MM.1S (cell line): ENCODE measurements at regions not wholly inside any gene's neighbourhood (a gene's known extent, or its start where the extent isn't known, plus 50 kb on each side); places are given as distances from the start of the nearest gene placed in this dataset.

Experiments
- DNase-seq: peaks from one replicate; pipeline ENCODE4 v3.0.0-alpha.2; 2015
- H2AFZ ChIP-seq: fragments of 300-600 bp; sonication (generic); 2 replicates; pipeline ENCODE4 v1.6.0; 2016; ENCODE audit warnings: antibody characterized with exemption, low read length
- H3F3A ChIP-seq: fragments of 300-600 bp; sonication (generic); 2 replicates; pipeline ENCODE4 v1.6.1; 2016; ENCODE audit warnings: mild to moderate bottlenecking, antibody characterized with exemption, low read length, moderate library complexity, mixed read lengths; ENCODE audit not compliant: insufficient read depth
- H3K27ac ChIP-seq: fragments of 300-600 bp; sonication (generic); 2 replicates; pipeline ENCODE4 v1.5.1; 2016; ENCODE audit warnings: mild to moderate bottlenecking, low read length
- H3K27me3 ChIP-seq: fragments of 300-600 bp; sonication (generic); replicated peaks from 2 replicates; pipeline ENCODE4 v1.6.0; 2016; ENCODE audit warnings: low read length; ENCODE audit not compliant: insufficient read depth
- H3K36me3 ChIP-seq: fragments of 300-600 bp; sonication (generic); replicated peaks from 2 replicates; pipeline ENCODE4 v1.6.1; 2016; ENCODE audit warnings: mild to moderate bottlenecking, low read length, mixed read lengths; ENCODE audit not compliant: insufficient read depth
- H3K4me1 ChIP-seq: fragments of 300-600 bp; sonication (generic); 2 replicates; pipeline ENCODE4 v1.6.1; 2016; ENCODE audit warnings: low read length, mixed read lengths
- H3K4me2 ChIP-seq: fragments of 300-600 bp; sonication (generic); 2 replicates; pipeline ENCODE4 v1.6.0; 2016; ENCODE audit warnings: low read depth, low read length
- H3K4me3 ChIP-seq: fragments of 300-600 bp; sonication (generic); 2 replicates; pipeline ENCODE4 v1.5.1; 2016; ENCODE audit warnings: low read length, mixed read lengths
- H3K79me2 ChIP-seq: fragments of 300-600 bp; sonication (generic); 2 replicates; pipeline ENCODE4 v1.6.1; 2016; ENCODE audit warnings: mixed run types, low read length, mixed read lengths
- H3K9ac ChIP-seq: fragments of 300-600 bp; sonication (generic); 2 replicates; pipeline ENCODE4 v1.6.1; 2016; ENCODE audit warnings: low read length, mixed read lengths
- H3K9me2 ChIP-seq: fragments of 300-600 bp; sonication (generic); replicated peaks from 2 replicates; pipeline ENCODE4 v1.6.1; 2016; ENCODE audit warnings: mild to moderate bottlenecking, low read length, mixed read lengths; ENCODE audit not compliant: insufficient read depth
- H3K9me3 ChIP-seq: fragments of 300-600 bp; sonication (generic); replicated peaks from 2 replicates; pipeline ENCODE4 v1.6.1; 2016; ENCODE audit warnings: mild to moderate bottlenecking, low read length, mixed read lengths; ENCODE audit not compliant: insufficient read depth
- H4K20me1 ChIP-seq: fragments of 300-600 bp; sonication (generic); 2 replicates; pipeline ENCODE4 v1.6.1; 2016; ENCODE audit warnings: mild to moderate bottlenecking, low read length, moderate library complexity, mixed read lengths; ENCODE audit not compliant: insufficient read depth
- CTCF ChIP-seq: fragments of 300-600 bp; sonication (generic); IDR thresholded peaks from 2 replicates; pipeline ENCODE4 v1.5.1; 2016; ENCODE audit warnings: antibody characterized with exemption, low read length, mixed read lengths
- EZH2 ChIP-seq: fragments of 300-600 bp; sonication (generic); optimal IDR thresholded peaks from 2 replicates; pipeline ENCODE3; 2017; ENCODE audit warnings: low read depth, mild to moderate bottlenecking, antibody characterized with exemption, low read length, mixed read lengths
- EZH2phosphoT487 ChIP-seq: fragments of 300-600 bp; sonication (generic); IDR thresholded peaks from 2 replicates; pipeline ENCODE4 v1.6.1; 2018; ENCODE audit warnings: antibody characterized with exemption, low read length

- H3K79me2 ChIP-seq = no peaks in the 10 kb centered on the region
- DNase-seq = no peak
- H3K27me3 ChIP-seq = no peaks in the 10 kb centered on the region
- H3K4me3 ChIP-seq = no peak overlapping the region
- H3K9ac ChIP-seq = no peak overlapping the region
- no peaks in the 10 kb centered on the region for H3K36me3 ChIP-seq
- H3K4me2 ChIP-seq = no peak overlapping the region
- no peak overlapping the region for H3K27ac ChIP-seq
- no peaks in the 10 kb centered on the region for H3K9me3 ChIP-seq
- no peaks in the 10 kb centered on the region for H3F3A ChIP-seq
- no peaks in the 10 kb centered on the region for H4K20me1 ChIP-seq
- H2AFZ ChIP-seq = no peak overlapping the region
- no peaks in the 10 kb centered on the region for H3K4me1 ChIP-seq
- H3K9me2 ChIP-seq = no peaks in the 10 kb centered on the region
- TF ChIP-seq CTCF = no peak
- no peak for TF ChIP-seq EZH2
- no peak for TF ChIP-seq EZH2phosphoT487
These were observed 1284.1 kb upstream of the NXPH2 start for GRCh38 chr2:140064243-140064642.

GRCh38 chr2:140063356-140063755 lies 1283.2 kb upstream of the NXPH2 start:
- H3K36me3 ChIP-seq = no peaks in the 10 kb centered on the region
- no peak overlapping the region for H3K27ac ChIP-seq
- no peak overlapping the region for H2AFZ ChIP-seq
- DNase-seq = no peak
- H3K4me2 ChIP-seq = no peak overlapping the region
- no peaks in the 10 kb centered on the region for H3K4me1 ChIP-seq
- no peaks in the 10 kb centered on the region for H3K9me2 ChIP-seq
- no peak overlapping the region for H3K4me3 ChIP-seq
- no peak for TF ChIP-seq EZH2phosphoT487
- TF ChIP-seq EZH2 = no peak
- TF ChIP-seq CTCF = no peak
- H3K27me3 ChIP-seq = no peaks in the 10 kb centered on the region
- H3K9me3 ChIP-seq = no peaks in the 10 kb centered on the region
- no peaks in the 10 kb centered on the region for H3K79me2 ChIP-seq
- no peak overlapping the region for H3K9ac ChIP-seq
- H3F3A ChIP-seq = no peaks in the 10 kb centered on the region
- no peaks in the 10 kb centered on the region for H4K20me1 ChIP-seq

GRCh38 chr2:140061240-140061639 lies 1281.0 kb upstream of the NXPH2 start:
- no peak for TF ChIP-seq EZH2
- no peak for TF ChIP-seq EZH2phosphoT487
- TF ChIP-seq CTCF = no peak
- H3K9ac ChIP-seq = no peak overlapping the region
- H4K20me1 ChIP-seq = no peaks in the 10 kb centered on the region
- H3K4me3 ChIP-seq = no peak overlapping the region
- H3K9me2 ChIP-seq = no peaks in the 10 kb centered on the region
- DNase-seq = no peak
- no peak overlapping the region for H2AFZ ChIP-seq
- H3F3A ChIP-seq = no peaks in the 10 kb centered on the region
- H3K4me1 ChIP-seq = no peaks in the 10 kb centered on the region
- no peaks in the 10 kb centered on the region for H3K27me3 ChIP-seq
- no peak overlapping the region for H3K4me2 ChIP-seq
- H3K27ac ChIP-seq = no peak overlapping the region
- no peaks in the 10 kb centered on the region for H3K36me3 ChIP-seq
- no peaks in the 10 kb centered on the region for H3K9me3 ChIP-seq
- H3K79me2 ChIP-seq = no peaks in the 10 kb centered on the region
